ENCODE measurements at regions not wholly inside any gene's neighbourhood (a gene's known extent, or its start where the extent isn't known, plus 50 kb on each side); places are given as distances from the start of the nearest gene placed in this dataset.
A peak's percentile ranks its signal among the peaks of the same experiment; 100 is the strongest.

DNA sequence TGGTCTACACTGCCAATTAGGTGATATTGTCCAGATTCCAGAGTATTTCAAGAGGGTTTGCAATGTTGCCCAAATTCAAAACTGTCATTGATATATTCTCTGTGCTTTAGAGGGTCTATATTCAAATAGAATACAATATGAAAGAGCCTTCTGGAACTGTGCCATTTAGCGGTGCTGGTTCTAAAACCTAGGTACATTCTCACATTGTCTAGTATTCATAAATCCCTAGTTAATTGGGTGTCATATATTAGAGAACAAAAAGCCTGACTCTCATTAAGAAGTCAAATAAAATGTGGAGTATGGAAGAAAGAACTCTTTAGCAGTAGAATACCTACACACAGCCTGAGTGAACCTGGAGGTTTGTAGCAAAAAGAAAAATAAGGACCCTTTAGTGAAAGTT lies 447.9 kb downstream of the CNTN6 start:
- DNase-seq, result no peak
- Histone ChIP-seq H3K36me3 (ENCODE audit: control insufficient read depth, insufficient read depth, low read length) (no peaks in the 10 kb centered on the region), H3K9me3 (ENCODE audit: control insufficient read depth, low read depth, low read length) (no peaks in the 10 kb centered on the region), H3K4me3 (ENCODE audit: low read length) (no peak overlapping the region), H3K4me1 (ENCODE audit: control insufficient read depth, insufficient read depth, low read length) (no peaks in the 10 kb centered on the region), H3K27ac (ENCODE audit: low read length) (no peak overlapping the region), H3K27me3 (ENCODE audit: control insufficient read depth, insufficient read depth, low read length) (no peaks in the 10 kb centered on the region)
- WGBS (ENCODE audit: insufficient coverage, low lambda C conversion rate), result no CpG with 5 or more reads among the region's 1 CpG

DNA sequence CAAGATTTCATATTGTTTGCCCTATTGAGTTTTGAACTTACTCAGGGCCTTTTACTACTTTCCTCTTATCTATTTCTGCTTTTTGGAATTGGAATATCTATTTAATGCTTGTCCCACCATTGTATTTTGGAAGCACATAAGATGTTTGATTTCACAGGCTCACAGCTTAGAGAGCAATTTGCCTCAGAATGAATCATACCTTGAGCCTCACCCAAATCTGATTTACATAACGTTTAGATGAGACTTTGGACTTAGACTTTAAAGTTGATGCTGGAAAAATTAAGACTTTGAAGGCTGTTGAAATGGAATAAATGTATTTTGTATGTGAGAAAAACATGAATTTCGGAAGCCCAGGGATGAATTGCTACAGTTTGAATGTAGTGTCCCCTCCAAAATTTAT lies 458.9 kb downstream of the CNTN6 start:
- Histone ChIP-seq H3K4me1 (ENCODE audit: control insufficient read depth, insufficient read depth, low read length) (no peaks in the 10 kb centered on the region), H3K36me3 (ENCODE audit: control insufficient read depth, insufficient read depth, low read length) (no peaks in the 10 kb centered on the region), H3K27ac (ENCODE audit: low read length) (no peak overlapping the region), H3K4me3 (ENCODE audit: low read length) (no peak overlapping the region), H3K27me3 (ENCODE audit: control insufficient read depth, insufficient read depth, low read length) (no peaks in the 10 kb centered on the region), H3K9me3 (ENCODE audit: control insufficient read depth, low read depth, low read length) (no peaks in the 10 kb centered on the region)
- WGBS (ENCODE audit: insufficient coverage, low lambda C conversion rate), result 86% methylated on average over 1 of the region's 2 CpGs
- DNase-seq, result no peak

- H3K36me3 ChIP-seq (ENCODE audit: control insufficient read depth, insufficient read depth, low read length), result no peaks in the 10 kb centered on the region
- no peak for DNase-seq
- no peak overlapping the region for H3K4me3 ChIP-seq (ENCODE audit: low read length)
- H3K4me1 ChIP-seq (ENCODE audit: control insufficient read depth, insufficient read depth, low read length), result no peaks in the 10 kb centered on the region
- WGBS (ENCODE audit: insufficient coverage, low lambda C conversion rate), result no CpG with 5 or more reads among the region's 1 CpG
- H3K27me3 ChIP-seq (ENCODE audit: control insufficient read depth, insufficient read depth, low read length), result no peaks in the 10 kb centered on the region
- H3K9me3 ChIP-seq (ENCODE audit: control insufficient read depth, low read depth, low read length), result no peaks in the 10 kb centered on the region
- H3K27ac ChIP-seq (ENCODE audit: low read length), result no peak overlapping the region
Observed at GRCh38 chr3:1552831-1553230, 460.0 kb downstream of the CNTN6 start.

- DNase-seq, result no peak
- no peaks in the 10 kb centered on the region for H3K36me3 ChIP-seq (ENCODE audit: control insufficient read depth, insufficient read depth, low read length)
- no peaks in the 10 kb centered on the region for H3K9me3 ChIP-seq (ENCODE audit: control insufficient read depth, low read depth, low read length)
- no peak overlapping the region for H3K27ac ChIP-seq (ENCODE audit: low read length)
- no peak overlapping the region for H3K4me3 ChIP-seq (ENCODE audit: low read length)
- H3K27me3 ChIP-seq (ENCODE audit: control insufficient read depth, insufficient read depth, low read length), result no peaks in the 10 kb centered on the region
- H3K4me1 ChIP-seq (ENCODE audit: control insufficient read depth, insufficient read depth, low read length), result no peaks in the 10 kb centered on the region
- no CpG with 5 or more reads among the region's 3 CpGs for WGBS (ENCODE audit: insufficient coverage, low lambda C conversion rate)
Observed at GRCh38 chr3:1561427-1561826, 468.6 kb downstream of the CNTN6 start.

DNA sequence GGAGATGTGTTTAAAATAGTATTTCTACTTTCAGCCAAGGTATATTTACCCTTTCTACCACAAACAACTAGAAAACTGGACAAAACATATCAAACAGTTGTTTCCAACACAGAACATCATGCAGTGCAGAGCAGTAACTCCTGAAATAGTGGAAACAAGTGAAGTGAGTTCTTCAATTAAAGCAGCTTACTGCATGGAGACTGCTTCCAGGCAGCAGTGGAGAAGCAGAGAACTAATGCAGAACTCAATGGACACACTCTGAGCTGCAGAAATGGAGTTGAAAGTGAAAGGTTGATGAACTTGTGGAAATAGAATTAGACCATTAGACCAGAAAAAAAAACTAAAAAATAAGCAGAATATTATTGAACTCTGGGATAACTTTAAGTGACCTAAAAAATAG lies 478.9 kb downstream of the CNTN6 start:
- Histone ChIP-seq H3K4me3 (ENCODE audit: low read length) (no peak overlapping the region), H3K9me3 (ENCODE audit: control insufficient read depth, low read depth, low read length) (no peaks in the 10 kb centered on the region), H3K27me3 (ENCODE audit: control insufficient read depth, insufficient read depth, low read length) (no peaks in the 10 kb centered on the region), H3K36me3 (ENCODE audit: control insufficient read depth, insufficient read depth, low read length) (no peaks in the 10 kb centered on the region), H3K27ac (ENCODE audit: low read length) (no peak overlapping the region), H3K4me1 (ENCODE audit: control insufficient read depth, insufficient read depth, low read length) (no peaks in the 10 kb centered on the region)
- DNase-seq, result no peak

DNA sequence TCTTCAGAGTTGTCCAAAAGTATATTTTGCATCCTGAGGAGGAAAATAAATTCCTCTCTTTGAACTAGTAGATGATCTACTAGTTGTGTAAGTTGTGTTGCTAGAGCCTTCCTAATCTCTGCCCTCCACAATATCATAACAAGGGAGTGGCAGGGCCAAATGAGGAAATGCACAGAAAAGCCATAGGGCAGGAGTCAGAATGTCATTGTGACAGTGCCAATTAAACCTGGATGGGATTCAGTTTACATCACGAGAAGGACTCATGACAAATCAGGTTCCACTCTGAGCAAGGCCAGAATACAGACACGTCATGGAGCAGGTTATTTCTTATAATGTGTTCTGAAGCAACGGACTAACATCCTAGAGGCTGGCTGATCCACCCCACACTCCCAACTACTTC lies 483.2 kb downstream of the CNTN6 start:
- 100% methylated on average over 1 of the region's 3 CpGs for WGBS (ENCODE audit: insufficient coverage, low lambda C conversion rate)

GRCh38 chr3:1578124-1578806 lies 485.4 kb downstream of the CNTN6 start:
- Histone ChIP-seq H3K27ac (ENCODE audit: low read length) (no peak overlapping the region), H3K9me3 (ENCODE audit: control insufficient read depth, low read depth, low read length) (peaks cover 4% of the 10 kb centered on the region), H3K4me1 (ENCODE audit: control insufficient read depth, insufficient read depth, low read length) (no peaks in the 10 kb centered on the region), H3K4me3 (ENCODE audit: low read length) (no peak overlapping the region), H3K27me3 (ENCODE audit: control insufficient read depth, insufficient read depth, low read length) (no peaks in the 10 kb centered on the region), H3K36me3 (ENCODE audit: control insufficient read depth, insufficient read depth, low read length) (no peaks in the 10 kb centered on the region)
- 80% methylated on average over 2 of the region's 6 CpGs for WGBS (ENCODE audit: insufficient coverage, low lambda C conversion rate)
- DNase-seq, result no peak

More for the DNA sequence above, 483.2 kb downstream of the CNTN6 start:
- DNase-seq, result no peak
- H3K27me3 ChIP-seq (ENCODE audit: control insufficient read depth, insufficient read depth, low read length), result no peaks in the 10 kb centered on the region
- no peak overlapping the region for H3K27ac ChIP-seq (ENCODE audit: low read length)
- H3K36me3 ChIP-seq (ENCODE audit: control insufficient read depth, insufficient read depth, low read length), result no peaks in the 10 kb centered on the region
- no peak overlapping the region for H3K4me3 ChIP-seq (ENCODE audit: low read length)
- H3K9me3 ChIP-seq (ENCODE audit: control insufficient read depth, low read depth, low read length), result no peaks in the 10 kb centered on the region
- no peaks in the 10 kb centered on the region for H3K4me1 ChIP-seq (ENCODE audit: control insufficient read depth, insufficient read depth, low read length)

DNA sequence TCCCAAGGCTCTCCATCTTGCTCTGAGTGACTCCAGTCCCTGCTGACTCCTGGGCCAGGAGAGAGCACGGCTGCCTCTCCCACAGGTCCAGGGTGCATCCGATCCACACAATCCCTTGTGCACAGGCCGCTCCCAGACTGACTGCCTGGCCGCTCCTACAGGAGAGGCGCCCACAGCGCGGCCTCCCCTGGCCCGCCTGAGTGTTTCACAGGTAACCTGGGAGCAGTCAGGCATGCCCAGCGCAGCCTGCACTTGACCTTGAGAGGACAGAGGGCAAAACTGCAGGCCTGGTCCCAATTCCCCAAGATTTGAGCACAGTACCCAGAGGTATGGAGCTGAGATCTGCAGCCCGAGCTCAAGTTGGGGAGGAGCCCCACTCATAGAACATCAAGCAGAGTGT lies 490.2 kb downstream of the CNTN6 start:
- WGBS (ENCODE audit: insufficient coverage, low lambda C conversion rate), result no CpG with 5 or more reads among the region's 10 CpGs

GRCh38 chr3:1587426-1587825 lies 494.6 kb downstream of the CNTN6 start:
- no peak for DNase-seq

More for the DNA sequence above, 490.2 kb downstream of the CNTN6 start:
- H3K4me3 ChIP-seq (ENCODE audit: low read length), result no peak overlapping the region
- DNase-seq, result peak in 1 of 2 donors; percentile 14
- H3K27ac ChIP-seq (ENCODE audit: low read length), result no peak overlapping the region
- no peaks in the 10 kb centered on the region for H3K36me3 ChIP-seq (ENCODE audit: control insufficient read depth, insufficient read depth, low read length)
- no peaks in the 10 kb centered on the region for H3K27me3 ChIP-seq (ENCODE audit: control insufficient read depth, insufficient read depth, low read length)
- H3K4me1 ChIP-seq (ENCODE audit: control insufficient read depth, insufficient read depth, low read length), result no peaks in the 10 kb centered on the region
- H3K9me3 ChIP-seq (ENCODE audit: control insufficient read depth, low read depth, low read length), result peaks cover 4% of the 10 kb centered on the region

GRCh38 chr3:1591327-1592028 lies 498.7 kb downstream of the CNTN6 start:
- 80% methylated on average over 2 of the region's 4 CpGs for WGBS (ENCODE audit: insufficient coverage, low lambda C conversion rate)
- Histone ChIP-seq H3K27ac (ENCODE audit: low read length) (no peak overlapping the region), H3K36me3 (ENCODE audit: control insufficient read depth, insufficient read depth, low read length) (no peaks in the 10 kb centered on the region), H3K9me3 (ENCODE audit: control insufficient read depth, low read depth, low read length) (no peaks in the 10 kb centered on the region), H3K4me1 (ENCODE audit: control insufficient read depth, insufficient read depth, low read length) (no peaks in the 10 kb centered on the region), H3K27me3 (ENCODE audit: control insufficient read depth, insufficient read depth, low read length) (no peaks in the 10 kb centered on the region), H3K4me3 (ENCODE audit: low read length) (no peak overlapping the region)
- no peak for DNase-seq

More at GRCh38 chr3:1587426-1587825, 494.6 kb downstream of the CNTN6 start:
- H3K27ac ChIP-seq (ENCODE audit: low read length), result no peak overlapping the region
- no peak overlapping the region for H3K4me3 ChIP-seq (ENCODE audit: low read length)
- H3K9me3 ChIP-seq (ENCODE audit: control insufficient read depth, low read depth, low read length), result peaks cover 4% of the 10 kb centered on the region
- no peaks in the 10 kb centered on the region for H3K4me1 ChIP-seq (ENCODE audit: control insufficient read depth, insufficient read depth, low read length)
- H3K36me3 ChIP-seq (ENCODE audit: control insufficient read depth, insufficient read depth, low read length), result no peaks in the 10 kb centered on the region
- no CpG with 5 or more reads among the region's 1 CpG for WGBS (ENCODE audit: insufficient coverage, low lambda C conversion rate)
- H3K27me3 ChIP-seq (ENCODE audit: control insufficient read depth, insufficient read depth, low read length), result no peaks in the 10 kb centered on the region

DNA sequence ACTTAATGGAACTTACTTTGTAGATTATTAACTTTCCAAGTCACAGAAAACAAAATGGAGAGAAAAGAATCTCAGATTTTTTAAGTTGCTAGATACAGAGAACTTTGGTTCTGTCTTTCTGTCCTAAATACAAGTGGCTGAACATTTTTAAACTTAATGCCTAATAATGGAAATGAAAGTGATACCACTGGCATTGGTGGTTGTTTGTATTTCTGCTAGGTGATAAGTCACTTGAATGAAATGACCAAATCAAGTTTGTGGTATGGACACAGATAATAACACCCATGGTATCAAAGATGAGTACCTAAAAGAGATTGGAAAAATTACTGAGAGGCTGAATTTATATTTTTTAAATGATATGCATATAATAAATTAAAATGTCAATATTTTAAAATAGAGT lies 502.1 kb downstream of the CNTN6 start:
- DNase-seq, result no peak
- Histone ChIP-seq H3K36me3 (ENCODE audit: control insufficient read depth, insufficient read depth, low read length) (no peaks in the 10 kb centered on the region), H3K27me3 (ENCODE audit: control insufficient read depth, insufficient read depth, low read length) (no peaks in the 10 kb centered on the region), H3K9me3 (ENCODE audit: control insufficient read depth, low read depth, low read length) (no peaks in the 10 kb centered on the region), H3K27ac (ENCODE audit: low read length) (no peak overlapping the region), H3K4me3 (ENCODE audit: low read length) (no peak overlapping the region), H3K4me1 (ENCODE audit: control insufficient read depth, insufficient read depth, low read length) (no peaks in the 10 kb centered on the region)

Measured in large intestine (tissue), 3 donors.